PC-3 (cell line): ENCODE measurements at regions not wholly inside any gene's neighbourhood (a gene's known extent, or its start where the extent isn't known, plus 50 kb on each side); places are given as distances from the start of the nearest gene placed in this dataset.

ENCODE experiments used
- CTCF ChIP-seq: fragments of 300-600 bp; sonication (generic); conservative IDR thresholded peaks from 2 replicates; pipeline ENCODE4 v1.5.1; 2017; ENCODE audit warnings: antibody characterized with exemption, low read depth, mild to moderate bottlenecking, low read length
- EZH2 ChIP-seq: fragments of 300-600 bp; sonication (generic); IDR thresholded peaks from one replicate; pipeline ENCODE4 v1.6.1; 2017; ENCODE audit warnings: antibody characterized with exemption, mild to moderate bottlenecking, low read length; ENCODE audit not compliant: unreplicated experiment

DNA sequence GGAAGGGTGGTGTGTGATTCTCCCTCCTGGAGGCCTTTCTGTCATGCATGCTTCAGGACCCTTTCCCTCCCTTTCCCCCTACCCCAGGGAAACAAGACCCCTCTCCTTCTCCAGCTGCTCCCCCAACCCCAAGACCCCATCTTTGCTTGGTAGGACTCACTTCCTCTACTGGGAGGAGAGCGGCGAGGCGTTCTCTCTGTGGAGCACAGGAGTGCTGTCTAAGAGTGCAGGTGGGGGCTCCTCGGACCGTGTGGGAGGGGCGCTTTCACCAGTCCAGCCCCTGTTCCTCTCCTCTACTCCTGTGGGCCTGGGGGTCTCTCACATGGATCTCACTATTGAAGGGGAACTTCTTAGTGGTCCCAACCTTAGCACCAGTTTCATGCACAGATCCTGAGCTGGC, 456.1 kb upstream of the ASIC2 start:
- TF ChIP-seq CTCF = no peak
- no peak for TF ChIP-seq EZH2
